Breast epithelium (tissue), 4 donors: ENCODE measurements at regions not wholly inside any gene's neighbourhood (a gene's known extent, or its start where the extent isn't known, plus 50 kb on each side); places are given as distances from the start of the nearest gene placed in this dataset.

ENCODE experiments used
- DNase-seq, 2 donors: peaks; one replicate each; pipeline ENCODE4 v3.0.0-alpha.2; 2019; ENCODE audit warnings: low spot score in 2 of 2
- H3K27ac ChIP-seq, 2 donors: fragments of 200-600 bp; sonication (generic) in 1 of 2; one replicate each; pipeline ENCODE4 v1.5.1; 2016 to 2019; ENCODE audit warnings: mild to moderate bottlenecking in 1 of 2
- H3K27me3 ChIP-seq, 2 donors: fragments of 200-600 bp; sonication (generic) in 1 of 2; one replicate each; pipeline versions ENCODE4 v1.5.1 to v1.6.0; 2017 to 2019; ENCODE audit warnings: control low read depth in 1 of 2, mild to moderate bottlenecking in 1 of 2
- H3K36me3 ChIP-seq: fragments of 200-600 bp; one replicate; pipeline ENCODE4 v1.5.1; 2019
- H3K4me1 ChIP-seq, 2 donors: fragments of 200-600 bp; sonication (generic); one replicate each; pipeline ENCODE4 v1.5.1; 2016 to 2019; ENCODE audit warnings: control low read depth in 1 of 2
- H3K4me3 ChIP-seq, 3 donors: fragments of 200-600 bp; sonication (generic); 1 replicate in 2 of 3; 2 replicates in 1 of 3; pipeline ENCODE4 v1.5.1; 2016 to 2019; ENCODE audit warnings: mild to moderate bottlenecking in 3 of 3, moderate library complexity in 2 of 3
- H3K9me3 ChIP-seq, 2 donors: fragments of 200-600 bp; sonication (generic) in 1 of 2; one replicate each; pipeline ENCODE4 v1.5.1; 2016 to 2019; ENCODE audit warnings: control low read depth in 1 of 2
- POLR2A ChIP-seq: fragments of 450-650 bp; IDR thresholded peaks from one replicate; pipeline ENCODE4 v1.6.1; 2016; ENCODE audit warnings: antibody characterized with exemption, mild to moderate bottlenecking, moderate library complexity
- POLR2AphosphoS5 ChIP-seq, 3 donors: sonication (generic); formaldehyde crosslinking; IDR thresholded peaks; one replicate each; pipeline ENCODE4 v1.6.1; 2017; ENCODE audit warnings: antibody characterized with exemption in 3 of 3
- intact Hi-C: fragments of 100-400 bp; cut with DNase I; formaldehyde crosslinking; loops from one replicate; pipeline ENCODE4 v1.15.1; 2023; ENCODE audit warnings: low total_unique reads
- TF ChIP-seq, protein P1 (sequence below), 3 donors: fragments of 450-650 bp; IDR thresholded peaks; one replicate each; pipeline ENCODE4 v1.5.1; 2016 to 2017; ENCODE audit warnings: antibody characterized with exemption in 3 of 3, mild to moderate bottlenecking in 3 of 3, moderate library complexity in 3 of 3

DNA sequence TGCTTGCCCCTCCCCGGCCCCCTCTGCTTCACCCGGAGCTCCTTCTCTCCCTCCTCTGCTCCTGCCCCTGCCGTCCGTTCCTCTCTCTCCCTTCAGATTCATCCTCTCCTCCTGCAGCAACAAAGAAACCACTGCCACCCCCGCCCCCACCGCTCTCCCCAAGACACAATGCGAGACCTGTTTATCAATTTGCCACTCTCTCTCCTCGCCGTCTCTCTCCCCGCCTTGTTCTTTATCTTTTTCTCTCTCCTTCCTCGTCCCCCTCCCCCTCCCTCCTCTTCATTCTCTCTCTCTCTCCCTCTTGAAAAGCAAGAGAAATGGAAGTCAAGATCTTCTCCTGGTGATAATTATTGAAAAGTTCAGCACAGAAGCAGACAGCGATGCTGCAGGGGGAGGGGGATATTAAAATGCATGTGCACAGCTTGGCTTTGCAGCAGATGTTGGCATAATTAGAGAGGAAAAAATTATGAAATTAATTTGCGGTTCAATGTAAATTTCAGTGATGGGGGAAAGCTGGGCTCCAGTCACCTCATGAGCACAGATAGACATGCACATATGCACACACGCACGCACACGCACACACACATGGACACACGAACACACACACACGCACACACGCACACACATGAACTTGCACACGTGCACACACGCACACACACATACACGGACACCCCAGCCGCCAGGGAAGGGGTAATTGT, 58.1 kb upstream of the CBFA2T3 start:
- no peaks in the 10 kb centered on the region for H3K4me1 ChIP-seq
- intact Hi-C loops: no loop called here
- DNase-seq: no peak
- no peak overlapping the region for H3K4me3 ChIP-seq
- TF ChIP-seq POLR2A (no peak), POLR2AphosphoS5 (IDR thresholded peaks at IDR 0.05) (no peak)
- TF ChIP-seq, protein P1, sequence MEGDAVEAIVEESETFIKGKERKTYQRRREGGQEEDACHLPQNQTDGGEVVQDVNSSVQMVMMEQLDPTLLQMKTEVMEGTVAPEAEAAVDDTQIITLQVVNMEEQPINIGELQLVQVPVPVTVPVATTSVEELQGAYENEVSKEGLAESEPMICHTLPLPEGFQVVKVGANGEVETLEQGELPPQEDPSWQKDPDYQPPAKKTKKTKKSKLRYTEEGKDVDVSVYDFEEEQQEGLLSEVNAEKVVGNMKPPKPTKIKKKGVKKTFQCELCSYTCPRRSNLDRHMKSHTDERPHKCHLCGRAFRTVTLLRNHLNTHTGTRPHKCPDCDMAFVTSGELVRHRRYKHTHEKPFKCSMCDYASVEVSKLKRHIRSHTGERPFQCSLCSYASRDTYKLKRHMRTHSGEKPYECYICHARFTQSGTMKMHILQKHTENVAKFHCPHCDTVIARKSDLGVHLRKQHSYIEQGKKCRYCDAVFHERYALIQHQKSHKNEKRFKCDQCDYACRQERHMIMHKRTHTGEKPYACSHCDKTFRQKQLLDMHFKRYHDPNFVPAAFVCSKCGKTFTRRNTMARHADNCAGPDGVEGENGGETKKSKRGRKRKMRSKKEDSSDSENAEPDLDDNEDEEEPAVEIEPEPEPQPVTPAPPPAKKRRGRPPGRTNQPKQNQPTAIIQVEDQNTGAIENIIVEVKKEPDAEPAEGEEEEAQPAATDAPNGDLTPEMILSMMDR (IDR thresholded peaks at IDR 0.05): no peak
- H3K27me3 ChIP-seq: peaks cover 2 to 65% of the 10 kb centered on the region in 2 donors
- no peaks in the 10 kb centered on the region for H3K9me3 ChIP-seq
- H3K27ac ChIP-seq: no peak overlapping the region
- H3K36me3 ChIP-seq: no peaks in the 10 kb centered on the region

DNA sequence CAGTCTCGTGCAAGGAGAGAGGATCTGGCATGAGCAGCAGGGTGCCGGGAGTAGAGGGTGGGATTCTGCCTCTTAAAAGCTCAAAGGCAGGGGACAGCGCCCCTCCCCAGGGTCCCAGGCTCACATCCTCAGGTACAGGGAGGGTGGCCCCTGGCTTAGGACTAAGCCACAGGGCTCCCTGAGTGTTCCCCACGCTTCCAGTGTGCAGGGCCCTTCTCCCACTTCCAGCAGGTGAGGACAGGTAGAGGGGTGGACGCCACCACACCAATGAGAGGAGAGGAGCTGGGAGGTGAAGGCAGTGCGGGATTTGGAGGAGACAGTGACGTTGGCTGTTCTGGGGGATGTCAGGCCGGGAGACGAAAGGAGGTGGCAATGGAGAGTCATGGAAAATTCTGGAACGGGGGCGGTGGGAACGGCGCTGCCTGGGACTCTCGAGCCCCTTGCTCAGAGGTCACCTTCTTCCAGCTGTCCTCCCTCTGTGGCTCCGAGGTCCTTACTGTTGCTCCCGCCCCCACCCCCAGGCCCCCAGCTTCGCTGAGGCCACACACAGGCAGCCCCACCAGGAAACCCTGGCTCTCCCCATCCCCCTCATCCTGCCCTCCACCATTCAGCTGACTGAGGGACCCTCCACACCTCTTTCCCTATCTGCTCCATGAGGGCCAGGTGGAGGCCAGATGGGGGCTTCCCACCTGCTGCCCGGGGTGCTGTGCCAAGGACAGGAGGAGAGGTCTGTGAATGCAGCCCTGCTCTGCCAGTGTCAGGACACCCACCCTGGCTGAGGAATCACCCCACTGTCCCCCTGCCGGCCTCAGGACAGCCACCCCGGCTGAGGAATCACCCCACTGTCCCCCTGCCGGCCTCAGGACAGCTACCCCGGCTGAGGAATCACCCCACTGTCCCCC, 57.7 kb upstream of the ACSF3 start:
- Histone ChIP-seq H3K36me3 (no peaks in the 10 kb centered on the region), H3K4me1 (no peaks in the 10 kb centered on the region), H3K27ac (no peak overlapping the region), H3K27me3 (peaks cover 2 to 73% of the 10 kb centered on the region in 2 donors), H3K4me3 (no peak overlapping the region), H3K9me3 (no peaks in the 10 kb centered on the region)
- no peak for DNase-seq
- TF ChIP-seq POLR2AphosphoS5 (IDR thresholded peaks at IDR 0.05) (no peak), POLR2A (no peak)
- TF ChIP-seq, protein P1 (IDR thresholded peaks at IDR 0.05): no peak
- intact Hi-C loops: no loop called here

DNA sequence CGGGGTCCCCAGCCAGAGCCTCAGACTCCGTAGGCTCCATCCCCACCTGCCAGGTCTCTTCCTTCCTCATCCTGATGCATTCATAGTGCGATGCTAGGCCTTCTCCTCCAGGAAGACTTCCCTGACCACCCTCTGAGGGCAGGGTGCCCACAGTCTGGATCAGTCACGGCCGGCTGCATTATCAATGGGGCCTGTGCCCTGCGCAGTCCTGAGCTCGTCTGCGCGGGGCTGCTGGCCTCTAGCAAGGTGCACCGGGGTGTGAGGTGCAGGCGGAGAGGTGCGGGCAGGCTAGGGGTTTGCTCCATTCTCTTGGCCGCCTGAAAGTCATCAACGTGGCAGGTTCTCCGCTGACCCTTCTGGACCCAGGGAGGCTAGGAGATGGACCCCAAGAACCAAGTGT, 56.9 kb upstream of the ACSF3 start:
- TF ChIP-seq POLR2A (no peak), POLR2AphosphoS5 (IDR thresholded peaks at IDR 0.05) (no peak)
- TF ChIP-seq, protein P1 (IDR thresholded peaks at IDR 0.05): no peak
- no peaks in the 10 kb centered on the region for H3K36me3 ChIP-seq
- DNase-seq: no peak
- H3K4me3 ChIP-seq: no peak overlapping the region
- H3K4me1 ChIP-seq: no peaks in the 10 kb centered on the region
- H3K9me3 ChIP-seq: no peaks in the 10 kb centered on the region
- H3K27me3 ChIP-seq: peaks cover 2 to 82% of the 10 kb centered on the region in 2 donors
- no peak overlapping the region for H3K27ac ChIP-seq
- intact Hi-C loops: no loop called here

DNA sequence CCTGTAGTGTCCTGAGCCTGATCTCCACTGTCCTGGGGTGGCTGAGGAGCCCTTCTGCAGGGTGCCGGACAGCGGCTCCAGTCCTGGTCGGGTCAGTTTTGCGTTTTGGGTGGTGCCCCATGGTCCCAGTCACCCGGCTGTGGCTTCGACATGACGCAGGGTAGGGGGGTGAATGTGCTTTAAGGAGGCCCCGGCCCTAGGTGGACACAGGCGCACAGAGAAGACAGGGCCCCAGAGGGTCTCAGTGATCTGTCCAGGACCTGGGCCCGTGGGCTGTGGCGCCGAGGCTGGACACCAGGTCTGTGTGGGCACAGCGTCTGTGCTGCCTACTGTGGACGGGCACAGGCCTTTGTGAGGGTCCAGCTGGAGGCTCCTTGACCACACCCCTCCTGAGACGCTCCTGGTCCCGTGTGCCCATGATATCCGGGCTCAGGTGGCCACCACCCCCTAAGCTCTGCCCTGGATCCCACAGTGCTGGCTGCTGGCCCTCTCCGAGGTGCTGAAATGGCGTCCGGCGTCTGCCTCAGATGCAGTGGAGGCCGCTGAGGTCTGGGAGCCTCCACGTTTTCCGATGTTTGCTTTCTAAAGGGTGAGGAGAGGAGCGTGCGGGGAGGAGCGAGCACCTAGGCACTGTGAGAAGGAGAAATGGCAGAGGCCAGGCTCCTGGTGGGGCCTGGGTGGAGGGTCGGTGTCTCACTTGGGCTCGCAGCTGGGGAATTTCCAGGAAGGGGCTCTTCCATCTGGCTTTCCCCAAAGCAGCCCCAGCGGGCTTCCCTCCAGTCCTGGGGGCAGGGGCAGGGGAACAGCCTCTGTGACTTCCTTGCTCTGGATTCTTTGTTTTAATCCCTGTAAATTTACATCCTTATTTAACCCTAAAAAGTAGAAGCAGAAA, 56.1 kb upstream of the ACSF3 start:
- peaks cover 2 to 87% of the 10 kb centered on the region in 2 donors for H3K27me3 ChIP-seq
- intact Hi-C loops: no loop called here

More for the DNA sequence above, 56.1 kb upstream of the ACSF3 start:
- Histone ChIP-seq H3K9me3 (no peaks in the 10 kb centered on the region), H3K4me1 (no peaks in the 10 kb centered on the region), H3K27ac (no peak overlapping the region), H3K36me3 (no peaks in the 10 kb centered on the region), H3K4me3 (no peak overlapping the region)
- DNase-seq: no peak
- TF ChIP-seq, protein P1 (IDR thresholded peaks at IDR 0.05): no peak
- TF ChIP-seq POLR2A (no peak), POLR2AphosphoS5 (IDR thresholded peaks at IDR 0.05) (no peak)
